ENCODE measurements at regions not wholly inside any gene's neighbourhood (a gene's known extent, or its start where the extent isn't known, plus 50 kb on each side); places are given as distances from the start of the nearest gene placed in this dataset.
A peak's percentile ranks its signal among the peaks of the same experiment; 100 is the strongest.

DNA sequence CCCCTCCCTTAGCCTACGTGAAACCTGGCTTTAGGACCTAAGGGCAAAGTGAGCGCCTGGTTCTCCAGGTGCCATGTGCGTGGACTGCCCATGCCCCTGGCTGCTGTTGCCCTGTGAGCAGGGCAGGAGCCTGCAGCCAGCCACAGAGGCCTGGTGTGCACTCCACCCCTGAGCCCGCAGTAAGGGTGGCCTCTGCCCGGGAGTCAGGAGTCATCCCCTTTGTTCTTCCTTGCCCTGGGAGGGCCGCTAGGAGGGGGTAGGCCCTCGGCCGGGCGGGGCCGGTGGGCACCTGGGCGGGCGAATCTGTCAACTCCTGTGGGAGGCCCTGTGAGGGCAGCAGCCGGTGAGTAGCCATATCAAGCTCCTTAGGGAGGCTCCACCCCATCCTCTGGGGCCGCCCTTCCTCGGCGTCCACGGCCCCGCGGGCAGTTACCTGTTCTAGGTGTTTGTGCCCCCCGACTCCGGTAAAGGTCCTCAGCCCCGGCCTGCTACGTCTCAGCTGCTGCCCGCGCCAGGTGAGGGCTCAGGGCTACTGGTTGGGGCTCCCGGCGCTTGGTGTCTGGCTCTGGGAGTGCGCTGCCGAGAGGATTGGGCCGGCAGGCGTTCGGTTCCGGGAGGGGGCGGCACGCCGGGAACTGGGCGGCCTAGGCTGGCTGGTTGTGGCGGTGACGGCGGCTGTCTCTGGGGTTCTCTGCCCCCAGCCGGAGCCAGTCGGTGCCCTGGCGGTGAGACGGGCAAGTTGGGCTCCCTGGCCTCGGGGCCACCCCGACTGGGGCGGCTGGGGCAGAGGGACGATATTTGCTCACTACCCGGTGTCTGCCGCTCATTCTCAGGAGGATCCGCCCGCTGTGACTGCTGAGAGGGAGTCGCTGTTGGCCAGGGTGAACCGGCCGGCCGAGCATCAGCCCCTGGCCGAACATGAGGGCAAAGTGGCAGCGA, 1060.2 kb downstream of the TECRL start:
- DNase-seq, result no peak
- no peaks in the 10 kb centered on the region for H3K36me3 ChIP-seq (ENCODE audit: control insufficient read depth, insufficient read depth, low read length)
- no peak overlapping the region for H3K27ac ChIP-seq (ENCODE audit: low read length)
- peaks cover 35% of the 10 kb centered on the region for H3K9me3 ChIP-seq (replicated peaks; ENCODE audit: control insufficient read depth, low read depth, low read length)
- no peaks in the 10 kb centered on the region for H3K4me1 ChIP-seq (ENCODE audit: control insufficient read depth, insufficient read depth, low read length)
- no peaks in the 10 kb centered on the region for H3K27me3 ChIP-seq (ENCODE audit: control insufficient read depth, insufficient read depth, low read length)
- H3K4me3 ChIP-seq (ENCODE audit: low read length), result no peak overlapping the region
- 91% methylated on average over 54 of the region's 58 CpGs for WGBS (ENCODE audit: insufficient coverage)

DNA sequence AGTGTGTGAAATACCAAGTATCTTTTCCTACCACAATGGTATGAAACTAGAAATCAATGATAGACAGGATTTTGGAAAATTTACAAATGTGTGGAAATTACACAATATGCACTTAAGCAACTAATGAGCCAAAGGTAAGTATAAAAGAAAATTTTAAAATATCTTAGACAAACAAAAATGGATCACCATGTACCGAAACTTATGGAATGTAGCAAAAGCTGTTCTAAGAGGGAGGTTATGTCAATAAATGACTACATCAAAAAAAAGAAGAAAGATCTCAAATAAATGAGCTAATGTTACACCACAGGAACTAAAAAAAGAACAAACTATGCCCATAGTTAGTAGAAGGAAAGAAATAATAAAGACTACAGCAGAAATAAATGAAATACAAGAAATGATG, 1084.1 kb downstream of the TECRL start:
- H3K9me3 ChIP-seq (replicated peaks; ENCODE audit: control insufficient read depth, low read depth, low read length), result peaks cover 4% of the 10 kb centered on the region
- H3K27ac ChIP-seq (ENCODE audit: low read length), result no peak overlapping the region
- H3K36me3 ChIP-seq (ENCODE audit: control insufficient read depth, insufficient read depth, low read length), result no peaks in the 10 kb centered on the region
- no peaks in the 10 kb centered on the region for H3K27me3 ChIP-seq (ENCODE audit: control insufficient read depth, insufficient read depth, low read length)
- WGBS (ENCODE audit: insufficient coverage), result no CpG with 5 or more reads among the region's 1 CpG
- H3K4me1 ChIP-seq (ENCODE audit: control insufficient read depth, insufficient read depth, low read length), result peaks cover 2% of the 10 kb centered on the region
- no peak for DNase-seq
- H3K4me3 ChIP-seq (ENCODE audit: low read length), result no peak overlapping the region

DNA sequence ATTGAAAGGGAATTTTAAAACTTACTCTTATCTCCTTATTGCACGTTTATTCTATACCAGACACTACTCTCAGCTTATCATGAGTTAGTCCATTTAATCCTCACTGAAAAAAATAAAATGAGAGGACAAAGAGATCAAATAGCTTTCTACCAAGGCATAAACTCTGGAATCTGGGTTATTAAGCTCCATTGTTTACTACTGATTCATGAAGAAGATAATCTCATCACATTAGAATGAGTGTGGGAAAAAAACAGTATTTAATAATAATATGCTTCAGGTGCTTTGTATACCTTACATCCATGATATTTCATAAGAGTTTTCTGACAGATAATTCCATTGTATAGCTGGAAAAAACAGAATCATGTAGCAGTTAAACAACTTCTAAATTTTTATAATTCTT, 1092.6 kb downstream of the TECRL start:
- Histone ChIP-seq H3K9me3 (replicated peaks; ENCODE audit: control insufficient read depth, low read depth, low read length) (no peaks in the 10 kb centered on the region), H3K4me1 (ENCODE audit: control insufficient read depth, insufficient read depth, low read length) (no peaks in the 10 kb centered on the region), H3K36me3 (ENCODE audit: control insufficient read depth, insufficient read depth, low read length) (no peaks in the 10 kb centered on the region), H3K27me3 (ENCODE audit: control insufficient read depth, insufficient read depth, low read length) (no peaks in the 10 kb centered on the region), H3K27ac (ENCODE audit: low read length) (no peak overlapping the region), H3K4me3 (ENCODE audit: low read length) (no peak overlapping the region)
- no CpG with 5 or more reads among the region's 1 CpG for WGBS (ENCODE audit: insufficient coverage)
- no peak for DNase-seq

DNA sequence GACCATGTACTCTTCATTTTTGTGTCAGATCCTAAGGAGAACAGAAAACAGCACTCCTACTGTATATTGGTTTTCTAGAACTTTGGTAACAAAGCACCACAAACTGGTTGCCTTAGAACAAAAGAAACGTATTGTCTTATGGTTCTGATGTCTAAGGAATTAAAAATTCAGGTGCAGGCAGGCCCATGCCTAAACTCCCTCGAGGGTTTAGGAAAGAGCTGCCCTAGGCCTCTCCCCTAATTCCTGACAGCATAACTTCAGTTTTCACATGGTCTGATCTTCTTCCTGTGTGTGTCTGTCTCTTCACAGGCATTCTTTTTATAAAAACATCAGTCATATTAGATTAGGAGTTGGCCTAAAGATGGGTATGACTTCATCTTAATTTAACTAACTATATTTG, 1093.6 kb downstream of the TECRL start:
- no peak for DNase-seq
- Histone ChIP-seq H3K9me3 (replicated peaks; ENCODE audit: control insufficient read depth, low read depth, low read length) (no peaks in the 10 kb centered on the region), H3K27me3 (ENCODE audit: control insufficient read depth, insufficient read depth, low read length) (no peaks in the 10 kb centered on the region), H3K4me1 (ENCODE audit: control insufficient read depth, insufficient read depth, low read length) (no peaks in the 10 kb centered on the region), H3K27ac (ENCODE audit: low read length) (no peak overlapping the region), H3K36me3 (ENCODE audit: control insufficient read depth, insufficient read depth, low read length) (no peaks in the 10 kb centered on the region), H3K4me3 (ENCODE audit: low read length) (no peak overlapping the region)
- 80% methylated on average over 1 of the region's 2 CpGs for WGBS (ENCODE audit: insufficient coverage)

DNA sequence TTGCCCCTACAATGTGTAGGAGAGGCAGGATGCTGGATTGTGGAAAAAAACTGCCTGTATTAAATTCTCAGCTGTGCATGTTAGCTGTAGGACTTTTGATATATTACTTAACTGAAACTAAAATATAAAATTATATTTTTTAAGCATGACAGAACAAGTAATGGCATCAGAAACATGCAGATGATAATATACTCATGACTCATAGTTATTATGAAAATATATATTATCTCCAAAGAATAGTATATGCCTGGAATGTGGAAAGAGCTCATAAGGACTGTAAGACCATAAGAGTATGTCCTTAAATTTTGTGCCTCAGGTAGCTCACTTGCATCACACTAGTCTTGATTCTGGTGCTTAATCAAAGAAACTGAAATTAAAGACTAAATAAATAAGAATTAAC, 1100.6 kb downstream of the TECRL start:
- H3K4me3 ChIP-seq (ENCODE audit: low read length), result no peak overlapping the region
- no peak overlapping the region for H3K27ac ChIP-seq (ENCODE audit: low read length)
- no peaks in the 10 kb centered on the region for H3K27me3 ChIP-seq (ENCODE audit: control insufficient read depth, insufficient read depth, low read length)
- H3K9me3 ChIP-seq (replicated peaks; ENCODE audit: control insufficient read depth, low read depth, low read length), result no peaks in the 10 kb centered on the region
- H3K4me1 ChIP-seq (ENCODE audit: control insufficient read depth, insufficient read depth, low read length), result no peaks in the 10 kb centered on the region
- no peaks in the 10 kb centered on the region for H3K36me3 ChIP-seq (ENCODE audit: control insufficient read depth, insufficient read depth, low read length)
- DNase-seq, result no peak

DNA sequence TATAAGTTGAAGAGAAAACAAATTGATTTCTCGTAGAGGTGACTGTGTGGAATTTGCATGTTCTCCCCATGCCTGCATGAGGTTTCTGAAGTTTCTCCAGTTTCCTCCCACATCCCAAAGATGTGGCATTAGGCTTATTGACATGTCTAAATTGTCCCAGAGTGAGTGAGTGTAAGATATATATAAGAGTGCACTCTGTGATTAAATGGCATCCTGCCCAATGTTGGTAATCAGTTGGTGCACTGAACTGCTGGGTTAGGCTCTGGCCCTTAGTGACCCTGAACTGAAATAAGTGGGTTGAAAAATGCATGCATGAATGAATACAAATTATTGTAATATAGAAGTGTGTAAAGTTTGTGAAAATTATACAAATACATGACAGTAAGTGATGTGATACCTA, 1106.5 kb downstream of the TECRL start:
- H3K4me3 ChIP-seq (ENCODE audit: low read length), result no peak overlapping the region
- H3K27me3 ChIP-seq (ENCODE audit: control insufficient read depth, insufficient read depth, low read length), result no peaks in the 10 kb centered on the region
- no peaks in the 10 kb centered on the region for H3K4me1 ChIP-seq (ENCODE audit: control insufficient read depth, insufficient read depth, low read length)
- H3K9me3 ChIP-seq (replicated peaks; ENCODE audit: control insufficient read depth, low read depth, low read length), result no peaks in the 10 kb centered on the region
- H3K27ac ChIP-seq (ENCODE audit: low read length), result no peak overlapping the region
- H3K36me3 ChIP-seq (ENCODE audit: control insufficient read depth, insufficient read depth, low read length), result no peaks in the 10 kb centered on the region
- no CpG with 5 or more reads among the region's 1 CpG for WGBS (ENCODE audit: insufficient coverage)
- DNase-seq, result no peak

DNA sequence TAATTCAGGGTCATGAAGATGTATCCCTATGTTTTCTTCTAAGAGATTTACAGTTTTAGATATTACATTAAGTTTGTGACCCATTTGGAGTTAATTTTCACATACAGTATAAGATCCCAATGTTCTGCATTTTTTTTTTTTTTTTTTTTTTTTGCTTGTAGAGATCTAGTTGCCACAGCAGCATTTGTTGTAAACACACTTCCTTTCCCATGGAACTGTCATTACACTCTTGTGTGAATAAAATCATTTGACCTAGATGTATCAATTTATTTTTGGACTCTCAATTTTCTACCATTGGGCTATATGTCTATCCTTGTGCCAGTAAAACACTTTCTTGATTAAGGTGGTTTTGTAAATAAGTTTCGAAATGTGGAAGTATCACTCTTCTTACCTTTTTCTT, 1107.2 kb downstream of the TECRL start:
- Histone ChIP-seq H3K9me3 (replicated peaks; ENCODE audit: control insufficient read depth, low read depth, low read length) (no peaks in the 10 kb centered on the region), H3K4me3 (ENCODE audit: low read length) (no peak overlapping the region), H3K4me1 (ENCODE audit: control insufficient read depth, insufficient read depth, low read length) (no peaks in the 10 kb centered on the region), H3K27ac (ENCODE audit: low read length) (no peak overlapping the region), H3K36me3 (ENCODE audit: control insufficient read depth, insufficient read depth, low read length) (no peaks in the 10 kb centered on the region), H3K27me3 (ENCODE audit: control insufficient read depth, insufficient read depth, low read length) (no peaks in the 10 kb centered on the region)
- no peak for DNase-seq
- no CpG with 5 or more reads among the region's 1 CpG for WGBS (ENCODE audit: insufficient coverage)

DNA sequence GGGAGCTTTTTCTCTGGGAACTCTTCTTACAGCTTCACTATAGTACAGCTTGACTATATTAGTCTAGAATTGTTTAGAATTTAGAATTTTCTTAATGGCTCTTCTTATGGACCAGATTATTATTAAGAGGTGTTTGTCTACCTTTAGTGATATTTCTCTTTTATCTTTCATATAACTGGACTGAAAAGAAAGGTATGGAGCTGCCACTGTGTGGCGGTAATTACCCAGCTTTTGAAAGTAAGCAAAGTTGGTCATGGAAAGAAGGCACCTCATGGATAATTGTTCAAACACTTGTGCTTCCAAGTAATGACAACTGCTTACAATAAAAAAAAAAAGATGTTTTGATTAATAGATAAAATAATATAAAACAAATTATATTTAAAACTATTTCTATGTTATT, 1112.5 kb downstream of the TECRL start:
- Histone ChIP-seq H3K9me3 (replicated peaks; ENCODE audit: control insufficient read depth, low read depth, low read length) (no peaks in the 10 kb centered on the region), H3K27me3 (ENCODE audit: control insufficient read depth, insufficient read depth, low read length) (no peaks in the 10 kb centered on the region), H3K4me1 (ENCODE audit: control insufficient read depth, insufficient read depth, low read length) (no peaks in the 10 kb centered on the region), H3K4me3 (ENCODE audit: low read length) (no peak overlapping the region), H3K36me3 (ENCODE audit: control insufficient read depth, insufficient read depth, low read length) (no peaks in the 10 kb centered on the region), H3K27ac (ENCODE audit: low read length) (no peak overlapping the region)
- DNase-seq, result peak; percentile 37
- no CpG with 5 or more reads among the region's 1 CpG for WGBS (ENCODE audit: insufficient coverage)

DNA sequence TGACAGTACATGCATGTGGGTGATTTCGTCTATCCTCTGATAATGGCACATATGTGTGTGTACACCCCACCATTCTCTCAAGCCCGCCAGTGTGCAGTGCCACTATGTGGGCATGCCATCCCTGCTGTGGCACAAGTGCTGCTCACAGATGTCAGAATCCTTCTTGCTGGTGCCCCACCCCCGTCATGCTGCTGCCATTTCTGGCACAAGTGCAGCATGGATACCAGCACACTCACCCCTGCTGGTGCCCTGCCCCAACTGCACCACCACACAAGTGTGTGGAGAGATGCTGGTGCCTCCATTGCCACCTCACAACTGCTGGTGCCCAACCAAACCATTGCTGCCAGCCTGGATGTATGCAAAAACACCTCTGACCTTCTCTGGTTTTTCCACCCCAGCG, 1133.8 kb downstream of the TECRL start:
- Histone ChIP-seq H3K27ac (ENCODE audit: low read length) (no peak overlapping the region), H3K27me3 (ENCODE audit: control insufficient read depth, insufficient read depth, low read length) (no peaks in the 10 kb centered on the region), H3K9me3 (replicated peaks; ENCODE audit: control insufficient read depth, low read depth, low read length) (peaks cover 6% of the 10 kb centered on the region), H3K4me1 (ENCODE audit: control insufficient read depth, insufficient read depth, low read length) (no peaks in the 10 kb centered on the region), H3K36me3 (ENCODE audit: control insufficient read depth, insufficient read depth, low read length) (no peaks in the 10 kb centered on the region), H3K4me3 (ENCODE audit: low read length) (no peak overlapping the region)
- no peak for DNase-seq
- 82% methylated on average over 4 of the region's 4 CpGs for WGBS (ENCODE audit: insufficient coverage)

DNA sequence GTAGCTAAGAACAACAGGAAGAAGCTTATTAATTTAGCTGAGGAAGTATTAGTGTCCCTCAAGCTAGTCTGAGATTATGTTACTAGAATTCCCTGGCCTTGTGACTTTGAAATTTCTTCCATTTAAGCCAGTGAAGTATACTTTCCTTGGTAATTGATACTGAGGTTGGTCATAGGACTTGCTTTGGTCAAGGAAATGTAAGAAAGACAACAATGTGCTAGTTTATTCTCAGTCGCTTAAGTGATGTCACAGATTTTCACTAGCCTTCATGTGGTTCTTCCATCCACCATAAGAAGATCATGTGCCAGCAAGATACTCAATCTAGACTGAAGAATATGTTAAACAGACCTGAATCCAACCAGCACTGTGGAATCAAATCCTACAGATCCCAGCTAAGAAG, 1140.1 kb downstream of the TECRL start:
- Histone ChIP-seq H3K9me3 (replicated peaks; ENCODE audit: control insufficient read depth, low read depth, low read length) (peaks cover 5% of the 10 kb centered on the region), H3K27me3 (ENCODE audit: control insufficient read depth, insufficient read depth, low read length) (no peaks in the 10 kb centered on the region), H3K27ac (ENCODE audit: low read length) (no peak overlapping the region), H3K4me3 (ENCODE audit: low read length) (no peak overlapping the region), H3K36me3 (ENCODE audit: control insufficient read depth, insufficient read depth, low read length) (no peaks in the 10 kb centered on the region), H3K4me1 (ENCODE audit: control insufficient read depth, insufficient read depth, low read length) (no peaks in the 10 kb centered on the region)
- DNase-seq, result no peak
- WGBS (ENCODE audit: insufficient coverage), result no CpG with 5 or more reads among the region's 1 CpG

DNA sequence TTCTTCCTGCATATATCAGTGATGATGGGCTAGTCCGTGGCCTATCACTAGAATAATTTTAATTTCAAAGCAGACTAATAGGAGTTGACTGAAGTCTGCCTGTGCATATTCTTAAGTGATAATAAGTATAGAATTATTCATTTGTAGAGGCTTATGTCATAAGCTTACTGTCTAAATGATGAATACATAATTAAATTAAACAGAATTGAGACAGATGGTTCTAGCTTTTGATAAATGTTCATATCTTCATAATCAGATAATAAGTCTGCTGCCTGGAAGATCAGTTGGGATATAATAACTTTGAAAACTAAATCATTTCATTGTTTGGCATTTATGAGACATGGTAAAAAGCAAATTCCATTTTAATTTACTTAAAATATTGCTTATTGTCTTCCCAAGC, 1175.6 kb downstream of the TECRL start:
- no CpG with 5 or more reads among the region's 1 CpG for WGBS (ENCODE audit: insufficient coverage)
- H3K4me3 ChIP-seq (ENCODE audit: low read length), result no peak overlapping the region
- no peaks in the 10 kb centered on the region for H3K27me3 ChIP-seq (ENCODE audit: control insufficient read depth, insufficient read depth, low read length)
- H3K36me3 ChIP-seq (ENCODE audit: control insufficient read depth, insufficient read depth, low read length), result no peaks in the 10 kb centered on the region
- H3K9me3 ChIP-seq (replicated peaks; ENCODE audit: control insufficient read depth, low read depth, low read length), result no peaks in the 10 kb centered on the region
- no peak overlapping the region for H3K27ac ChIP-seq (ENCODE audit: low read length)
- no peak for DNase-seq
- no peaks in the 10 kb centered on the region for H3K4me1 ChIP-seq (ENCODE audit: control insufficient read depth, insufficient read depth, low read length)

All from muscle of leg (tissue), 3 donors.